Fibroblast of lung (primary cell): ENCODE measurements at regions not wholly inside any gene's neighbourhood (a gene's known extent, or its start where the extent isn't known, plus 50 kb on each side); places are given as distances from the start of the nearest gene placed in this dataset.

Source experiments
- CTCF ChIP-seq, 2 donors: IDR thresholded peaks in 1 of 2; conservative IDR thresholded peaks in 1 of 2; 1 replicate in 1 of 2; 2 replicates in 1 of 2; pipeline ENCODE4 v1.5.1; 2011 to 2012; ENCODE audit warnings: low read length in 2 of 2, control low read depth in 1 of 2, inconsistent platforms in 1 of 2, low read depth in 1 of 2, mild to moderate bottlenecking in 1 of 2
- EZH2 ChIP-seq: IDR thresholded peaks from 2 replicates; pipeline ENCODE4 v1.5.1; 2012; ENCODE audit warnings: low read length, control low read depth, mild to moderate bottlenecking; ENCODE audit errors: missing control alignments

GRCh38 chr3:90005281-90005847 lies 897.9 kb downstream of the EPHA3 start:
- TF ChIP-seq CTCF (conservative IDR thresholded peaks at IDR 0.05 in 1 of 2, IDR thresholded peaks at IDR 0.05 in 1 of 2; ENCODE audit: low read depth in 1 of 2, low read length in 2 of 2) (no peak), EZH2 (no peak)
